Keratinocyte (primary cell): ENCODE measurements at regions not wholly inside any gene's neighbourhood (a gene's known extent, or its start where the extent isn't known, plus 50 kb on each side); places are given as distances from the start of the nearest gene placed in this dataset.

Experiments used
- DNase-seq: peaks from one replicate; pipeline ENCODE4 v3.0.0-alpha.2; 2011; ENCODE audit warnings: low read depth, missing footprints, low spot score
- FAIRE-seq: peaks from 2 replicates; lab custom pipeline; 2011; peaks lifted over from hg19 to GRCh38; lab: Jason Lieb, UNC
- H2AFZ ChIP-seq: 2 replicates; pipeline ENCODE4 v1.6.0; 2012; ENCODE audit warnings: low read length, control low read depth, inconsistent platforms; ENCODE audit not compliant: control insufficient read depth
- H3K27ac ChIP-seq: 2 replicates; pipeline ENCODE4 v1.5.1; 2011; ENCODE audit warnings: low read length; ENCODE audit not compliant: control insufficient read depth, insufficient read depth
- H3K27me3 ChIP-seq: 3 replicates; pipeline ENCODE4 v1.6.0; 2011; ENCODE audit warnings: low read length; ENCODE audit not compliant: control insufficient read depth, insufficient read depth; ENCODE audit errors: extremely low read depth
- H3K36me3 ChIP-seq, 2 experiments: 2 replicates in 1 of 2; 3 replicates in 1 of 2; pipeline ENCODE4 v1.5.1; 2011; ENCODE audit warnings: low read length in 2 of 2, mild to moderate bottlenecking in 1 of 2; ENCODE audit not compliant: control insufficient read depth in 2 of 2, insufficient read depth in 2 of 2; ENCODE audit errors: extremely low read depth in 1 of 2
- H3K4me1 ChIP-seq: 3 replicates; pipeline ENCODE4 v1.5.1; 2011; ENCODE audit warnings: low read length; ENCODE audit not compliant: control insufficient read depth, insufficient read depth; ENCODE audit errors: extremely low read depth
- H3K4me2 ChIP-seq: 3 replicates; pipeline ENCODE4 v1.6.0; 2011; ENCODE audit warnings: low read depth, low read length; ENCODE audit not compliant: control insufficient read depth, insufficient read depth; ENCODE audit errors: extremely low read depth
- H3K4me3 ChIP-seq, 3 experiments: fragments of 200-600 bp in 1 of 3; sonication (generic) in 1 of 3; 2 replicates in 2 of 3; 3 replicates in 1 of 3; pipeline ENCODE4 v1.5.1; 2011 to 2016; ENCODE audit warnings: low read length in 3 of 3, mild to moderate bottlenecking in 3 of 3, control low read depth in 2 of 3, inconsistent platforms in 1 of 3, low read depth in 1 of 3, mixed read lengths in 1 of 3, mixed run types in 1 of 3, moderate library complexity in 1 of 3; ENCODE audit not compliant: control insufficient read depth in 2 of 3, insufficient read depth in 2 of 3; ENCODE audit errors: extremely low read depth in 1 of 3
- H3K79me2 ChIP-seq: 2 replicates; pipeline ENCODE4 v1.6.0; 2012; ENCODE audit warnings: low read length; ENCODE audit not compliant: control insufficient read depth, insufficient read depth
- H3K9ac ChIP-seq: 3 replicates; pipeline ENCODE4 v1.6.0; 2011; ENCODE audit warnings: low read length; ENCODE audit not compliant: control insufficient read depth, insufficient read depth; ENCODE audit errors: extremely low read depth
- H3K9me1 ChIP-seq: 3 replicates; pipeline ENCODE4 v1.6.0; 2011; ENCODE audit warnings: low read length; ENCODE audit not compliant: control insufficient read depth, insufficient read depth; ENCODE audit errors: extremely low read depth
- H3K9me3 ChIP-seq: 2 replicates; pipeline ENCODE4 v1.5.1; 2012; ENCODE audit warnings: low read depth, low read length; ENCODE audit not compliant: control insufficient read depth
- H4K20me1 ChIP-seq: 3 replicates; pipeline ENCODE4 v1.6.0; 2011; ENCODE audit warnings: low read length; ENCODE audit not compliant: control insufficient read depth, insufficient read depth; ENCODE audit errors: extremely low read depth
- CTCF ChIP-seq, 3 experiments: IDR thresholded peaks in 1 of 3; conservative IDR thresholded peaks in 1 of 3; optimal IDR thresholded peaks in 1 of 3; 2 replicates in 2 of 3; 3 replicates in 1 of 3; pipeline versions ENCODE3 to v1.5.1; 2011; ENCODE audit warnings: low read length in 3 of 3, mild to moderate bottlenecking in 3 of 3, moderate library complexity in 2 of 3, control low read depth in 1 of 3, inconsistent platforms in 1 of 3; ENCODE audit not compliant: insufficient read depth in 2 of 3; ENCODE audit errors: extremely low read depth in 1 of 3
- EZH2 ChIP-seq: IDR thresholded peaks from one replicate; pipeline ENCODE4 v1.6.1; 2012; ENCODE audit warnings: inconsistent platforms, mild to moderate bottlenecking, low read length, moderate library complexity
- dilution Hi-C: fragments of 300-500 bp; cut with MboI; formaldehyde crosslinking; loops from one replicate; pipeline ENCODE4 v1.7.0; 2020; ENCODE audit warnings: low sequenced_read_pairs; ENCODE audit not compliant: extremely low pct_ligation_motif_present

- Histone ChIP-seq H3K4me1 (no peaks in the 10 kb centered on the region), H4K20me1 (no peaks in the 10 kb centered on the region), H3K79me2 (no peaks in the 10 kb centered on the region), H3K9me3 (no peaks in the 10 kb centered on the region), H3K4me2 (no peak overlapping the region), H3K9ac (no peak overlapping the region), H3K4me3 (no peak overlapping the region), H3K27ac (no peak overlapping the region), H3K27me3 (no peaks in the 10 kb centered on the region), H2AFZ (no peak overlapping the region), H3K36me3 (no peaks in the 10 kb centered on the region), H3K9me1 (no peaks in the 10 kb centered on the region)
- dilution Hi-C loops = no loop called here
- no peak for DNase-seq
- TF ChIP-seq EZH2 (no peak), CTCF (optimal IDR thresholded peaks at IDR 0.05 in 1 of 3, IDR thresholded peaks at IDR 0.05 in 1 of 3, conservative IDR thresholded peaks at IDR 0.05 in 1 of 3; ENCODE audit: extremely low read depth in 1 of 3, insufficient read depth in 2 of 3, low read length in 3 of 3) (no peak)
- no peak for FAIRE-seq
These were observed 403.6 kb downstream of the SEMA3D start for GRCh38 chr7:84783141-84783778.

- H3K4me2 ChIP-seq = no peak overlapping the region
- dilution Hi-C loops = no loop called here
- no peak for DNase-seq
- no peaks in the 10 kb centered on the region for H3K9me1 ChIP-seq
- H3K4me3 ChIP-seq = no peak overlapping the region
- no peaks in the 10 kb centered on the region for H3K4me1 ChIP-seq
- TF ChIP-seq EZH2 (no peak), CTCF (optimal IDR thresholded peaks at IDR 0.05 in 1 of 3, IDR thresholded peaks at IDR 0.05 in 1 of 3, conservative IDR thresholded peaks at IDR 0.05 in 1 of 3; ENCODE audit: extremely low read depth in 1 of 3, insufficient read depth in 2 of 3, low read length in 3 of 3) (no peak)
- no peaks in the 10 kb centered on the region for H4K20me1 ChIP-seq
- H2AFZ ChIP-seq = no peak overlapping the region
- H3K79me2 ChIP-seq = no peaks in the 10 kb centered on the region
- H3K27me3 ChIP-seq = no peaks in the 10 kb centered on the region
- no peak for FAIRE-seq
- no peaks in the 10 kb centered on the region for H3K9me3 ChIP-seq
- H3K36me3 ChIP-seq = no peaks in the 10 kb centered on the region
- H3K27ac ChIP-seq = no peak overlapping the region
- no peak overlapping the region for H3K9ac ChIP-seq
These were observed 405.0 kb downstream of the SEMA3D start for GRCh38 chr7:84781838-84782237.
